M059J (cell line): ENCODE measurements at regions not wholly inside any gene's neighbourhood (a gene's known extent, or its start where the extent isn't known, plus 50 kb on each side); places are given as distances from the start of the nearest gene placed in this dataset.

Experiments
- DNase-seq: peaks from one replicate; pipeline ENCODE4 v3.0.0-alpha.2; 2012; ENCODE audit warnings: low read depth

DNA sequence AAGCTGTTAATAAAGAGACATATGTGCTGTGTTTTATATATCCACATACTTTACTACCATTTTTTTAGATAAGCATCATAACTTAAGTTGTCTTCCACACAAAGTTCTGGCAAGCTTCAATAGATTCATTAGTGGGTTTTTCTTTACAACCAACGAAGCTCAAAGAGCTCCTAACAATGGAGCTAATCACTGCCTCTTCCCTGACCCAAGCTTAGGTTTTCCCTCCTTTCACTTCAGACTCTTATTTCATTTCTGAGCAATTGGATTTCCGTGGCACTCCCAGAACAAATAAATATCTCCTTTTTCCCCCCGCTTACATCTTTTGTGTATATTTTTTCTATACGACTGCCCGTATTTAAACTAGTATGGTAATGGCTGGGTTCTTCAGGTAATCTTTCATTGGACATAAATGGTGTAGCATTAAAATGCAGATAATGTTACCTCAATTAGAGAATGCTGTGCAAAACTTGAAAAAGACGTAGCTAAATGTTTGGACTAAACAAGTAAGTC is 275.5 kb upstream of the TMEM161B start:
- DNase-seq: peak; percentile 24

DNA sequence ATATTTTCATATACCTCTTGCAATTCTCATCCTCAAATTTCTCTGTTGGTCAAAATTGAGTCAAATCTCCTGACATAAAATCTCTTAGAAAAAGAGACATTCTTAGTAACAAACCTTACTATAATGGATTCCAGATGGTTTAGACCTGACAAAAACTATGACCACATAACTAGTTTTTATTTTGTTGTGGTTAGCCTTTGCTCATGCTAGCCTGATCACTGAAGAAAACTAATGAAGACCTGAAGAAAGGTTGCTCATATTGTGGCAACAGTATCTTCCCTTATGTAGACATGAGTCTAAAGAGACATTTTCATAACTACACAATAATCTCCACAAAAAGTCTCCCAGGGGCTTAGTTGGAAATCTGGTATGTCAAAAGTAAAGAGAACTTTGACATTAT is 274.1 kb upstream of the TMEM161B start:
- peak; percentile 73 for DNase-seq

DNA sequence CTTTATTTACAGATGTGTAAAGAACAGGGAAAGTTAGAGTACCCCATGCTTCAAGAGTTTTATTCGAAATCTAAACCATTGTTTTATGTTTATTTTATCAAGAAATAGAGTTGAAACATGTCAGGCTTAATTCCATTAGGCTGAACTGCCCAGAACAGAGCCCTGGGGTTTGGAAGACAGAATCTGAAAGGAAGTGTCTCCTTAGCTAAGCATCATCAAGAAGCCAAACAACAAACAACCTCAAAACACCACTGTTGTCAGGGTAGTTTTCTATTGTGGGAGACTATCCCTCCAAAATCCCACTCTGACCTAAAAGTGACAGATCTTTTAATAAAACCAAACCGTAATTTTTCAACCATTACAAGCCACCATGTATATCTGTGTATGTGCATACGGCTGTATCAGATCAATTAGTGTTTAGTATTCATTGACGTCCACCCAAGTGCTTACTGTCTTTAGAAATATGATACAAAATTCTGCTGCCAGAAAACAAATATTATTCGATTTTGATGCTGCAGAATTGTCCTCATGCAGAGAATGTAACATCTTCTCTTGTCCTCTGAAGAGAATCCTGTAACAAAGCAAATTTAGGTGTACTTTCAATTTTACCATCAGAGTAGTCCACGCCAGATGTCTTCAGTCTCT is 271.9 kb upstream of the TMEM161B start:
- peak; percentile 50 for DNase-seq

DNA sequence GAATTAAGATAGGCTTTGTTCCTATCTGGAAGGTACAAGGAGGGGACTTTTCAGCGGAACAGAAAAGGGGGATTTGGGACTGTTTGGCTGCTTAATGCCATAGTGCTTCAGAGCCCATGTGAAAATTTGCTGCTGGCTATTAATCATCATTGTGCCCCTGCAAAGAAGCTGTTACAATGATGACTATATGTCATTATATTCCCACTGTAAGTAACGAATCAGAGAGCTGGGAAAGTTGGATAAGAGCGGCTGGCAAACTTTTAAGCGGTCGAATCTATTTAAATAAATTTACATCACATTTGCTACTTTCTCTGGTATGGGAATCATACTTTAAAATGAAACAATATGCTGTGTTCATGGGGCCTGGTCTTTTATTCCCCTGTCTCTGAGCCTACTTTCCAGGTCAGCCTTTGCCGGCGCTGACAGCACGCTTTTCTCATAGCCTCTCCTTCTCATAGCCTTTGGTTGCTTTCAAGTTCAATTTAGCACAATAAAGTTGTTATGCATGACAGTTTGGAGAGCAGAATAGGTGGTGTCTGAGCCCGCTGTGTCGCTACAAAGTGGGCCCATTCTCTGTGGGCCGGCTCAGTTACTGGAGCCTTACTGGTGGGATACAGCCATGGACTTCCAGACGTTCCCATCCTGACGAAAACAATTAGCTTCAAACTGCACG is 271.2 kb upstream of the TMEM161B start:
- DNase-seq: peak; percentile 52

DNA sequence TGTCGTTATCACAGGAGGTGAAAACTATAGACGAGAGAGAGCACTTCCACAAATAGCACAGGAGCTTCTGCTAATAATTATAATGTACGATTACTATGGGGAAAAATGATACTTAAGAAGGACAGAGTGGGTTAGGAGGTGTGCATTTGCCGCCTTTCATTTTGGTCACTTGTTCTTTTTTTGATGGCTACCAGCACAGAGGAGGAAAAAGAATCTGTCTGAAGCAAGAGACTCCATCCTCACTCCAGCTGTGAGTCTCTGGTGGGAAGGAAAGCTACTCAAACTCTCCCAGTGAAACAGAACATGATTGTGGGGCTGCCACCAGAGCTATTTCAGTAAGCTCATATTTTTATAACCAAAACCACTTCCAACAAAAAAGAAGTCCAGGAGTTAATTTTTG is 270.4 kb upstream of the TMEM161B start:
- DNase-seq: no peak

DNA sequence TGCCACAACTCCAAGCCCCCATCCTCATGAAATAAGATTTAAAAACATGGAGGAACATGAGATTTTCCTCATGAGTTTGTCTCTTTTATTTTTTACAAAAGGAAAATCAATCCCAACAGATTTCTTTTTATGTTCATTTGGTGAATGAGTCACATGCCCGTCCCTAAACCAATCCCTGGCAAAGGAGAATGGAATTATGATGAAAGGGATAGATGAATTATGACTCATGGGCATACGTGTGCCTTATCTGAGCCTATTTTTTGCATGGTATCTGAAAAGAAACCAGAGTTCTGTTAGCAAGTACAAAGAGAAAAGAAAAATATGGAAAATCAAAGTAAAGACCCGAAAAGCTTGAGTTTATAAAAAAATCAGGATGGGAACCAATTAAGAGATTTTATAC is 267.5 kb upstream of the TMEM161B start:
- peak; percentile 75 for DNase-seq

- DNase-seq: no peak
Observed at GRCh38 chr5:88524941-88525340, 256.3 kb upstream of the TMEM161B start.

DNA sequence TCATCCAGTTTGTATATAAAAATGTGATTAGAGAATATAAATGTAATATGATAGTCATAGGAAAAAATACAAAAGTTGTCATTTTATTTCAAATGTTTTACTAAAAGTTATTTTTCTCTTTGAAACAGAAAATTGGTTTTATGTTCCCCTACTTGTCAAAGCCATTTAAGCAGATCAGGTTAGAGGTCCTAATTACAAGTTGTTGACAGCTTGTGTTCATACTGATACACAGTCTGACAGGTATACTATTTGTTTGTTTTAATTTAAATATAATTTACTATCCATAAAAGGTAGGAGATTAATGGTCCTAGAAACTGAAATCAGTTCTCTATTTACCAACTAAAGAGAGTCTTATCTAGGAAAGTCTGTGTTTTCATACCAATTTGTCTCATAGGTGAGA is 250.4 kb upstream of the TMEM161B start:
- DNase-seq: no peak

- peak; percentile 90 for DNase-seq
Observed at GRCh38 chr5:88518131-88519016, 249.7 kb upstream of the TMEM161B start.

- peak; percentile 82 for DNase-seq
Observed at GRCh38 chr5:88515881-88516819, 247.5 kb upstream of the TMEM161B start.

- no peak for DNase-seq
Observed at GRCh38 chr5:88515068-88515467, 246.4 kb upstream of the TMEM161B start.

DNA sequence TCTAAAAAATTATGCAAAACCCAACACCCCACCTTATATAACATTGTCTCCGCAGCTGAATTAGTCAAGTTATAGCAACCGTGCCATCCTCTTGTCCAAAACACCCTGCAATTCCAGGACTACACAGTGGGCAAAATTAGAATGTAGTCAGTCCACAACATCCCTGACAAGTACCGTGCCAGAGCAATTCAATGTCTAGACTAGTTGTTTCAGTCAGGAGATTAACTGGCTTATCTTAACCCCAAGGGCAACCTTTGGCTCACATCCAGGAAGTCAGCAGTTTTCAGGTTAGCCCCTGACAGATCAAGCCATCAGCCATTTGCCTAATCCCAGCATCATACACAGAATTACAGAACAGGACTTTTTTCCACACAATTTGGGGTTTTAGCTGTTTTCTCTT is 240.8 kb upstream of the TMEM161B start:
- peak; percentile 10 for DNase-seq

DNA sequence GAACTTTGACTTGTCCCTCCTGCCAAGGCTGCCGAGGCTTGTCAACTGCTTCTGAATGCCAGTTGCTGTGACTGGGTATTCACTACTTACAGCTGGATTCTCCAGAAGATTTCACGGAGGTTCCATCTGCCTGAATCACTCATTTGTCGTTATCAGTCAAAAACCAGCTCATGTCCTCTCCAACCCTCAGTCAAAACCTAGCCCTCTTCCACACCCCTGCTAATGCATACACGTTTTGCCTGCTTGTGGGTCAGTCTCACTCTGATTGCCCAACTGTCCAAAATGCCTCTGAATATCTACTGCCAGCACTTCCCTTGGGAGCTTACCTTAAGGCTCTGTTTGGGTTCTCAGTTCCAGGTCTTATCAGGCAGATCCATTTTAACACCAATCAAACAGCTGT is 238.6 kb upstream of the TMEM161B start:
- DNase-seq: no peak

GRCh38 chr5:88503406-88503805 is 234.8 kb upstream of the TMEM161B start:
- no peak for DNase-seq

DNA sequence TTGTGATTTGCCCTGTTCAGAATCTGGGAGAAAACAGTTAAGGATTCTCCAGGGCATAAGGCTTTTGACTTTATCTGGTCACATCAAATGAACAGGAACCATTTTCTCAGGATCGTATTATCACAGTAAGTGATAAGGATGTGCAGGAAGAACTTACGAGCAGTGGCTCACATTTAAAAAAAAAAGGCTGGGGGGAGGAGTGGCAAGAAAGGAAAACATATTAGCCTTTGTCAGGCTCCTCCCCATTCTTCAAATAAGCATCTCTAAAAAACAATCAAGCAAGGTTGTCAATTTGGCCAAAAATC is 234.3 kb upstream of the TMEM161B start:
- DNase-seq: peak; percentile 44

DNA sequence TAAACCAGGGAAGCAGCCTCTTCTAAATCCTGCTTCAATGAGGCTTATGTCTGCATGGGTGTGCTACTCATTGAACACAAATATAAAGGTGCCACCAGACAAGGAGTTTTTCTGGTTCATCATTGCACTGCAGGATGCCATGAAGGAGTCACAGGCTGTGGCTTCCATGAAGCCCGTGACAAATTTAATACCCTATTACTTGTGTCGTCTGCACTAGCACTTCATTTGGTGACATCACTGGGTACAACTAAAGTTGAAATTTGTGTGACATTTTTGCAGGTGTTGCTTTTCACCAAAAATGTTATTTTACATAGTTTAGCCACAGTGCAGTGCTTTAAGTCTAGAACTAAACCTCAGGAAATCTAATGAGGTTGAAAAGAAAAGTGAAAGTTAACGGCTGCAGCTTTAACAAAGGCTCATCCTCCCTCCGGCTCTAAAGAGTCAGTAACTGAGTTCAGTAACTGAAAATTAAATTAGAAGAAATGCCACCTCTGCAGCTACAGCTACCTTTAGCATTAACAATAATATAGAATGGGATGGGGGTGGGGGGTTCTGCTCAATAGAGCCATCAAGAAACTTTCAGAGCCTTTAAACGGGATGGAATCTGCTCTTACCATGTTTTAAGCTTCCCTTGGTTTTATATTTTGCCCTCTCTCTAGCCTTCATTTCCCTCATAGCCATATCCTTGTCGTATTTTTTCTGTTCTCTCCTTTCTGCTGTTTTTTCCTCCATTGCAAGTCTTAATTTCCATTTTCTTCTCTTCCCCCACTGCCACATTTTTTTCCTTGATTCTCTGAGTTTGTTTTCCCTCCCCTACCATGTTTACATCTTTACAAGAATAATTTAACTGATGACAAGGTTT is 233.8 kb upstream of the TMEM161B start:
- DNase-seq: peak; percentile 64

- DNase-seq: no peak
Observed at GRCh38 chr5:88495810-88496209, 227.2 kb upstream of the TMEM161B start.

DNA sequence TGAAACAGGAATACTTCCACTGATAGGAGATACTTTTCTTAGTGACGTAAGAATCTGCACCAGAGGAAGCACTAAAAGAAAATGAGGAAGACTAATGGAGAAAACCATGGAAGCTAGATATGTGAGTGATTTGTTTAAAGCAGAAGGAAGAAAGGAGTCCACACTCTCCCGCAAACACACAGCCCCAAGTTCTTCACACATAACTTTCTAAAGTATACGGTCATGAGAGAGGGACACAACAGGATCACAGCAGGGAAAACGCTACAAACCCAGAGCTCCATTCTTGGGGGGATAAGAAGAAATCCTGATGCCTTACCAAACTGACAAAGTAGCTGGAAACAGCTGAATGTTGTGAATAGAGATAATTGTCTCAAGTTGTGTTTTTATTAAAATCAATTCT is 222.2 kb upstream of the TMEM161B start:
- DNase-seq: no peak

DNA sequence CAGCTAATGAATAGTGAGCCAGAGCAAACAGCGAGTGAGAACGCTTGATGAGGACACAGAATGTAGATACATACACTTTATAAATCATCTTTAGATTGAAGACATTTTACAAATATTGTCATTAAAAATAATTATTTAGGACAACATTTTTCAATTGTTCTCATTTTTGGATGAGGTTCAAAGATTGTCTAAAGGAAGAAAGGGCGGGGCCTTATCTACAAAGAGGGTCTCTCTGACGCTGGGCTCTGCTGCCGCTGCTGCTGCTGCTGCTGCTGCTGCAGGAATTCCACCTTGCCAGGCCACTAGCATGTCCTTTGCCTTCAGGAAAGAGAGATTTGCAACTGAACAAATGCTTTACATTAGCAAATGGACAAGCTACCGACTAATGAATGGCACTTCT is 220.7 kb upstream of the TMEM161B start:
- no peak for DNase-seq

DNA sequence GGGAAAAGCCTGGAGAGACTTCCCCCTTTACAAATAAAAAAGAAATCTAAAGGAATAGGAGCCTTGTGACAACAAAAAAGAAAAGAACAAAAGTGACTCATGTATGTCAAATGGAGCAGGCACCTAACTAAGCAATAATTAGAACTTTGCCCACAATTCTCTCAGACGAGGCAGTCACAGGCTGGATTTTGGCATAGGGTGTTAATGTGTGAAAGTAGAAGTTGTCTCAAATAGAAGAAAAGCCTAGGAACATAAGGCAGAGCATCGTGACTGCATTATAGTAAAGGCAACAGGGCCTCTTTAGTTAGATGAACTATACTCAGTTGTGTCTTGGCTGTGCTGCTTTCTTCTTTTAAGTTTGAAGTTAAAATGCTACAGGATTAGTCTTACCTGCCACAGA is 219.9 kb upstream of the TMEM161B start:
- DNase-seq: no peak

DNA sequence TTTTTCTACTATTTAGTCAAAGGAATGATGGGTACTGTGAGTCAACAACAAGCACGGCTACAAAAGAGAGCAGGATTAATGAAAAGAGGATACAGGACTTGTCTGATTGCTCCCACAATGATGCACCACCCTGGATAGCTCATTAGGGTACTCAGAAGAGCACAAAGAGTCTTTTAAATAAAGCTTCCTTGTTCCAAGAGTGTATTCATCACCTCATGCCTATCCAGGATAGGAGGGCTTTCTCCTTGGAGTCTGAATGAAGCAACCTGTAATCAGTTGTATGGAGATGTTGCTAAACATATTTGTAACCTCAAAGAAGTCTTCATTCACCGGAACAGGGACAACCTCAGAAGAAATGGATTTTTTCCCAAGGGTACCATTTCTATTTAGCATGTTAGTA is 219.5 kb upstream of the TMEM161B start:
- DNase-seq: peak; percentile 29
